K562 (cell line): ENCODE measurements at regions not wholly inside any gene's neighbourhood (a gene's known extent, or its start where the extent isn't known, plus 50 kb on each side); places are given as distances from the start of the nearest gene placed in this dataset.

ENCODE experiments used
- ATAC-seq: fragments of 200-7000 bp; cut with Tn5 transposase; 3 replicates; pipeline ENCODE4 v1.9.1; 2020; ENCODE audit warnings: moderate library complexity
- BruUV-seq: library from RNA; stranded (reverse); fragments of 400-500 nt; replicated peaks from 2 replicates; lab custom pipeline; 2021; lab: Mats Ljungman, UMichigan
- CTCF ChIA-PET: fragments of 300-600 bp; formaldehyde crosslinking; extraction: SDS; loops from one replicate; lab custom pipeline; 2021; ENCODE audit warnings: low intra/inter-chr PET ratio; lab: Yijun Ruan, JAX
- POLR2A ChIA-PET: fragments of 300-600, 350-650 bp; sonication (Branson Sonifier 250); formaldehyde crosslinking; extraction: SDS; loops from one replicate; lab custom pipeline; 2021; ENCODE audit warnings: antibody characterized with exemption, inconsistent platforms; lab: Yijun Ruan, JAX
- DNase-seq, 4 experiments: peaks; one replicate each; pipeline versions ENCODE4 v3.0.0 to v3.0.0-alpha.2; 2011 to 2018; ENCODE audit warnings: low spot score in 3 of 4, mixed read lengths in 3 of 4; ENCODE audit errors: extremely low read depth in 1 of 4
- FAIRE-seq: peaks from 2 replicates; lab custom pipeline; 2011; peaks lifted over from hg19 to GRCh38; lab: Jason Lieb, UNC
- H2AFZ ChIP-seq: 2 replicates; pipeline ENCODE4 v1.6.0; 2011; ENCODE audit warnings: low read depth, low read length, control low read depth, inconsistent platforms
- H3K27ac ChIP-seq: fragments of 200-600 bp; 3 replicates; pipeline ENCODE4 v1.8.0; 2011; ENCODE audit warnings: low read depth, mild to moderate bottlenecking, control low read depth, inconsistent platforms, low read length, moderate library complexity, mixed read lengths; ENCODE audit errors: extremely low read depth
- H3K27me3 ChIP-seq, 2 experiments: fragments of 300-600 bp in 1 of 2; 2 replicates in 1 of 2; 3 replicates in 1 of 2; pipeline versions ENCODE4 v1.6.0 to v1.8.0; 2011; ENCODE audit warnings: inconsistent platforms in 2 of 2, low read length in 2 of 2, mild to moderate bottlenecking in 1 of 2, mixed read lengths in 1 of 2, moderate library complexity in 1 of 2; ENCODE audit not compliant: control insufficient read depth in 2 of 2, insufficient read depth in 2 of 2
- H3K36me3 ChIP-seq: fragments of 300-600 bp; 3 replicates; pipeline ENCODE4 v1.8.0; 2011; ENCODE audit warnings: mild to moderate bottlenecking, low read length, inconsistent platforms; ENCODE audit not compliant: control insufficient read depth, insufficient read depth
- H3K4me1 ChIP-seq, 2 experiments: fragments of 200-600 bp in 1 of 2; replicated peaks in 1 of 2; 2 replicates in 1 of 2; 3 replicates in 1 of 2; pipeline versions ENCODE4 v1.5.1 to v1.8.0; 2011; ENCODE audit warnings: inconsistent platforms in 2 of 2, low read length in 2 of 2, mild to moderate bottlenecking in 1 of 2, mixed read lengths in 1 of 2, moderate library complexity in 1 of 2; ENCODE audit not compliant: control insufficient read depth in 2 of 2, insufficient read depth in 2 of 2
- H3K4me2 ChIP-seq: 2 replicates; pipeline ENCODE4 v1.6.1; 2011; ENCODE audit warnings: low read length, control low read depth, inconsistent platforms, mixed read lengths; ENCODE audit not compliant: insufficient read depth
- H3K4me3 ChIP-seq: fragments of 200-600 bp; sonication (generic), shearing (Covaris generic); 2 replicates; pipeline ENCODE4 v1.5.1; 2016; ENCODE audit warnings: control low read depth, inconsistent platforms
- H3K79me2 ChIP-seq: fragments of 200-600 bp; 3 replicates; pipeline ENCODE4 v1.8.0; 2011; ENCODE audit warnings: low read length, inconsistent platforms; ENCODE audit not compliant: control insufficient read depth, insufficient read depth
- H3K9ac ChIP-seq, 2 experiments: 2 replicates each; pipeline versions ENCODE4 v1.6.0 to v1.6.1; 2011; ENCODE audit warnings: low read depth in 2 of 2, low read length in 2 of 2, control low read depth in 1 of 2, inconsistent platforms in 1 of 2, mild to moderate bottlenecking in 1 of 2, mixed read lengths in 1 of 2; ENCODE audit not compliant: insufficient read depth in 1 of 2
- H3K9me1 ChIP-seq: one replicate; pipeline ENCODE4 v1.6.0; 2011; ENCODE audit warnings: inconsistent platforms, mild to moderate bottlenecking, low read length, moderate library complexity; ENCODE audit not compliant: control insufficient read depth, insufficient read depth
- H3K9me3 ChIP-seq: replicated peaks from 2 replicates; pipeline ENCODE4 v1.5.1; 2011; ENCODE audit warnings: low read depth, low read length, inconsistent platforms; ENCODE audit not compliant: control insufficient read depth, insufficient read depth
- H4K20me1 ChIP-seq: replicated peaks from 2 replicates; pipeline ENCODE4 v1.6.1; 2011; ENCODE audit warnings: low read length, inconsistent platforms, mixed read lengths; ENCODE audit not compliant: control insufficient read depth, insufficient read depth
- MCM5 ChIP-seq: fragments of 450-650 bp; IDR thresholded peaks from 2 replicates; pipeline ENCODE4 v1.6.1; 2016; ENCODE audit warnings: low read depth
- SRSF9 ChIP-seq: fragments of 200-400 bp; formaldehyde crosslinking; IDR thresholded peaks from 2 replicates; pipeline ENCODE4 v1.6.1; 2017; ENCODE audit warnings: low read depth, low read length, borderline replicate concordance
- WGBS: fragments of 100-300 bp; shearing (Covaris generic); methylation state at CpG from one replicate; pipeline ENCODE4 v1.1.6; 2016; ENCODE audit warnings: low coverage, mixed read lengths; ENCODE audit not compliant: insufficient coverage; ENCODE audit errors: missing lambda C conversion rate; 5-methylcytosine and 5-hydroxymethylcytosine counted together
- in situ Hi-C: fragments of 300-500 bp; cut with MboI; formaldehyde crosslinking; loops from 4 replicates; pipeline ENCODE4 v1.15.0; 2018; ENCODE audit warnings: inconsistent platforms, mixed read lengths
- intact Hi-C: fragments of 100-400 bp; cut with micrococcal nuclease; formaldehyde crosslinking; loops from 2 replicates; pipeline ENCODE4 v1.14.2; 2022
- TF ChIP-seq, protein P1 (sequence below): IDR thresholded peaks from 3 replicates; pipeline ENCODE4 v1.6.1; 2011; ENCODE audit warnings: borderline replicate concordance, mild to moderate bottlenecking; ENCODE audit not compliant: insufficient read length, insufficient read depth
- TF ChIP-seq, protein P2 (sequence below): fragments of 250-450 bp; sonication (Bioruptor Pico); IDR thresholded peaks from 2 replicates; pipeline ENCODE4 v1.8.0; 2021; ENCODE audit warnings: moderate library complexity, mild to moderate bottlenecking, inconsistent platforms
- TF ChIP-seq, protein P3 (sequence below): fragments of 450-650 bp; IDR thresholded peaks from 2 replicates; pipeline ENCODE4 v1.7.0; 2016; ENCODE audit warnings: borderline replicate concordance
- TF ChIP-seq, protein P4 (sequence below): fragments of 250-450 bp; sonication (Bioruptor Pico); IDR thresholded peaks from 2 replicates; pipeline ENCODE4 v1.5.1; 2021; ENCODE audit warnings: mild to moderate bottlenecking
- TF ChIP-seq, protein P5 (sequence below): fragments of 450-650 bp; IDR thresholded peaks from 2 replicates; pipeline ENCODE4 v1.6.1; 2016; ENCODE audit warnings: borderline replicate concordance
- TF ChIP-seq, protein P6 (sequence below): fragments of 250-450 bp; sonication (Bioruptor Pico); IDR thresholded peaks from 2 replicates; pipeline ENCODE4 v1.5.0; 2021

DNA sequence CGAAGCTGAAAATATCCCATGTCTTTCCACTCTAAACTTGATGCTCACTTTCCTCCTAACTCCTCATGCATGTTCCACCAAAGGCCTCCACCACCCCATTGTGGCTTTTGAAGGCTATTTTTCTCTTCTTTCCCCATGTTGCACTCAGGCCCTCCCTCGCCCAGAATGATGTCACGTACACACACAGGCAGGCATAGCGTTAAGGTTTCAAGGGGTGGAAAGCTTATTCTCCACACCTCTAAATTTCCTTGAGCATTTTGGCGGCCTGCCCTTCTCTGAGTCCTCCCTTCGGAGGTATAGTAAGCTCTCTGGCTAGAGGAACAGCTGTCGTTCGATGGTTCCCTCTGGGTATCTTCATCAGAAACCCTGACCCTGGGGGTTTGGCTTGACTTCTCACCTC, 673.5 kb downstream of the ACTL7B start:
- in situ Hi-C loops (no loop called here), intact Hi-C loops (no loop called here)
- Histone ChIP-seq H3K79me2 (no peaks in the 10 kb centered on the region), H3K36me3 (no peaks in the 10 kb centered on the region), H3K9ac (no peak overlapping the region), H3K4me1 (no peaks in the 10 kb centered on the region), H3K4me3 (no peak overlapping the region), H3K4me2 (no peak overlapping the region), H3K27me3 (peaks cover 7 to 44% of the 10 kb centered on the region in 2 experiments; a peak in 4 of 5 replicates), H3K9me1 (no peaks in the 10 kb centered on the region), H4K20me1 (no peaks in the 10 kb centered on the region), H3K27ac (no peak overlapping the region), H3K9me3 (no peaks in the 10 kb centered on the region), H2AFZ (no peak overlapping the region)
- WGBS: under 1% methylated on average over 8 of the region's 8 CpGs
- FAIRE-seq (no peak), ATAC-seq (no peak), DNase-seq (no peak)
- BruUV-seq: no TSS peak
- CTCF ChIA-PET: no interaction called here
- POLR2A ChIA-PET: no interaction called here
- TF ChIP-seq, protein P1, sequence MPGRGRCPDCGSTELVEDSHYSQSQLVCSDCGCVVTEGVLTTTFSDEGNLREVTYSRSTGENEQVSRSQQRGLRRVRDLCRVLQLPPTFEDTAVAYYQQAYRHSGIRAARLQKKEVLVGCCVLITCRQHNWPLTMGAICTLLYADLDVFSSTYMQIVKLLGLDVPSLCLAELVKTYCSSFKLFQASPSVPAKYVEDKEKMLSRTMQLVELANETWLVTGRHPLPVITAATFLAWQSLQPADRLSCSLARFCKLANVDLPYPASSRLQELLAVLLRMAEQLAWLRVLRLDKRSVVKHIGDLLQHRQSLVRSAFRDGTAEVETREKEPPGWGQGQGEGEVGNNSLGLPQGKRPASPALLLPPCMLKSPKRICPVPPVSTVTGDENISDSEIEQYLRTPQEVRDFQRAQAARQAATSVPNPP: no peak
- no peak for TF ChIP-seq SRSF9
- no peak for TF ChIP-seq MCM5
- TF ChIP-seq, protein P2, sequence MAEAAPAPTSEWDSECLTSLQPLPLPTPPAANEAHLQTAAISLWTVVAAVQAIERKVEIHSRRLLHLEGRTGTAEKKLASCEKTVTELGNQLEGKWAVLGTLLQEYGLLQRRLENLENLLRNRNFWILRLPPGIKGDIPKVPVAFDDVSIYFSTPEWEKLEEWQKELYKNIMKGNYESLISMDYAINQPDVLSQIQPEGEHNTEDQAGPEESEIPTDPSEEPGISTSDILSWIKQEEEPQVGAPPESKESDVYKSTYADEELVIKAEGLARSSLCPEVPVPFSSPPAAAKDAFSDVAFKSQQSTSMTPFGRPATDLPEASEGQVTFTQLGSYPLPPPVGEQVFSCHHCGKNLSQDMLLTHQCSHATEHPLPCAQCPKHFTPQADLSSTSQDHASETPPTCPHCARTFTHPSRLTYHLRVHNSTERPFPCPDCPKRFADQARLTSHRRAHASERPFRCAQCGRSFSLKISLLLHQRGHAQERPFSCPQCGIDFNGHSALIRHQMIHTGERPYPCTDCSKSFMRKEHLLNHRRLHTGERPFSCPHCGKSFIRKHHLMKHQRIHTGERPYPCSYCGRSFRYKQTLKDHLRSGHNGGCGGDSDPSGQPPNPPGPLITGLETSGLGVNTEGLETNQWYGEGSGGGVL (CRISPR knock-in tag): no peak
- TF ChIP-seq, protein P3, sequence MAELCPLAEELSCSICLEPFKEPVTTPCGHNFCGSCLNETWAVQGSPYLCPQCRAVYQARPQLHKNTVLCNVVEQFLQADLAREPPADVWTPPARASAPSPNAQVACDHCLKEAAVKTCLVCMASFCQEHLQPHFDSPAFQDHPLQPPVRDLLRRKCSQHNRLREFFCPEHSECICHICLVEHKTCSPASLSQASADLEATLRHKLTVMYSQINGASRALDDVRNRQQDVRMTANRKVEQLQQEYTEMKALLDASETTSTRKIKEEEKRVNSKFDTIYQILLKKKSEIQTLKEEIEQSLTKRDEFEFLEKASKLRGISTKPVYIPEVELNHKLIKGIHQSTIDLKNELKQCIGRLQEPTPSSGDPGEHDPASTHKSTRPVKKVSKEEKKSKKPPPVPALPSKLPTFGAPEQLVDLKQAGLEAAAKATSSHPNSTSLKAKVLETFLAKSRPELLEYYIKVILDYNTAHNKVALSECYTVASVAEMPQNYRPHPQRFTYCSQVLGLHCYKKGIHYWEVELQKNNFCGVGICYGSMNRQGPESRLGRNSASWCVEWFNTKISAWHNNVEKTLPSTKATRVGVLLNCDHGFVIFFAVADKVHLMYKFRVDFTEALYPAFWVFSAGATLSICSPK: no peak
- TF ChIP-seq, protein P4, sequence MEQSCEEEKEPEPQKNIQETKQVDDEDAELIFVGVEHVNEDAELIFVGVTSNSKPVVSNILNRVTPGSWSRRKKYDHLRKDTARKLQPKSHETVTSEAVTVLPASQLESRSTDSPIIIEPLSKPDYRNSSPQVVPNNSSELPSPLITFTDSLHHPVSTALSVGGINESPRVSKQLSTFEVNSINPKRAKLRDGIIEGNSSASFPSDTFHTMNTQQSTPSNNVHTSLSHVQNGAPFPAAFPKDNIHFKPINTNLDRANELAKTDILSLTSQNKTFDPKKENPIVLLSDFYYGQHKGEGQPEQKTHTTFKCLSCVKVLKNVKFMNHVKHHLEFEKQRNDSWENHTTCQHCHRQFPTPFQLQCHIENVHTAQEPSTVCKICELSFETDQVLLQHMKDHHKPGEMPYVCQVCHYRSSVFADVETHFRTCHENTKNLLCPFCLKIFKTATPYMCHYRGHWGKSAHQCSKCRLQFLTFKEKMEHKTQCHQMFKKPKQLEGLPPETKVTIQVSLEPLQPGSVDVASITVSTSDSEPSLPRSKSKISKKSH (CRISPR knock-in tag): no peak
- TF ChIP-seq, protein P5, sequence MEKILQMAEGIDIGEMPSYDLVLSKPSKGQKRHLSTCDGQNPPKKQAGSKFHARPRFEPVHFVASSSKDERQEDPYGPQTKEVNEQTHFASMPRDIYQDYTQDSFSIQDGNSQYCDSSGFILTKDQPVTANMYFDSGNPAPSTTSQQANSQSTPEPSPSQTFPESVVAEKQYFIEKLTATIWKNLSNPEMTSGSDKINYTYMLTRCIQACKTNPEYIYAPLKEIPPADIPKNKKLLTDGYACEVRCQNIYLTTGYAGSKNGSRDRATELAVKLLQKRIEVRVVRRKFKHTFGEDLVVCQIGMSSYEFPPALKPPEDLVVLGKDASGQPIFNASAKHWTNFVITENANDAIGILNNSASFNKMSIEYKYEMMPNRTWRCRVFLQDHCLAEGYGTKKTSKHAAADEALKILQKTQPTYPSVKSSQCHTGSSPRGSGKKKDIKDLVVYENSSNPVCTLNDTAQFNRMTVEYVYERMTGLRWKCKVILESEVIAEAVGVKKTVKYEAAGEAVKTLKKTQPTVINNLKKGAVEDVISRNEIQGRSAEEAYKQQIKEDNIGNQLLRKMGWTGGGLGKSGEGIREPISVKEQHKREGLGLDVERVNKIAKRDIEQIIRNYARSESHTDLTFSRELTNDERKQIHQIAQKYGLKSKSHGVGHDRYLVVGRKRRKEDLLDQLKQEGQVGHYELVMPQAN: no peak
- TF ChIP-seq, protein P6, sequence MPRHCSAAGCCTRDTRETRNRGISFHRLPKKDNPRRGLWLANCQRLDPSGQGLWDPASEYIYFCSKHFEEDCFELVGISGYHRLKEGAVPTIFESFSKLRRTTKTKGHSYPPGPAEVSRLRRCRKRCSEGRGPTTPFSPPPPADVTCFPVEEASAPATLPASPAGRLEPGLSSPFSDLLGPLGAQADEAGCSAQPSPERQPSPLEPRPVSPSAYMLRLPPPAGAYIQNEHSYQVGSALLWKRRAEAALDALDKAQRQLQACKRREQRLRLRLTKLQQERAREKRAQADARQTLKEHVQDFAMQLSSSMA (CRISPR knock-in tag): no peak
